Progenitor cell of endocrine pancreas (in vitro differentiated cells): ENCODE measurements at regions not wholly inside any gene's neighbourhood (a gene's known extent, or its start where the extent isn't known, plus 50 kb on each side); places are given as distances from the start of the nearest gene placed in this dataset.
"Not testable (repeated sequence)": the region's sequence is repeated elsewhere in the genome, so short reads cannot be mapped to it uniquely, and the experiment has no call there.

Source experiments
- DNase-seq: peaks from one replicate; pipeline ENCODE4 v3.0.0; 2021; ENCODE audit warnings: low spot score; ENCODE audit not compliant: unreplicated experiment
- H3K27ac Mint-ChIP-seq: 2 replicates; pipeline ENCODE4 v1.8.0; 2021; ENCODE audit warnings: mild to moderate bottlenecking, moderate library complexity, mixed read lengths
- H3K27me3 Mint-ChIP-seq: 2 replicates; pipeline ENCODE4 v1.8.0; 2021; ENCODE audit warnings: mixed read lengths
- H3K36me3 Mint-ChIP-seq: 2 replicates; pipeline ENCODE4 v1.8.0; 2022; ENCODE audit warnings: mixed read lengths; ENCODE audit not compliant: insufficient read depth
- H3K4me1 Mint-ChIP-seq: 2 replicates; pipeline ENCODE4 v1.8.0; 2021; ENCODE audit warnings: low read depth, mixed read lengths
- H3K4me3 Mint-ChIP-seq: 2 replicates; pipeline ENCODE4 v1.8.0; 2021; ENCODE audit warnings: low read depth, mild to moderate bottlenecking, moderate library complexity, mixed read lengths
- H3K9me3 Mint-ChIP-seq: 2 replicates; pipeline ENCODE4 v1.8.0; 2021; ENCODE audit warnings: low read depth, mixed read lengths
- TF ChIP-seq, protein P1 (sequence below): fragments of 200-600 bp; sonication (generic); IDR thresholded peaks from one replicate; pipeline ENCODE4 v1.5.0; 2021; ENCODE audit warnings: antibody characterized with exemption, mild to moderate bottlenecking; ENCODE audit not compliant: unreplicated experiment

DNA sequence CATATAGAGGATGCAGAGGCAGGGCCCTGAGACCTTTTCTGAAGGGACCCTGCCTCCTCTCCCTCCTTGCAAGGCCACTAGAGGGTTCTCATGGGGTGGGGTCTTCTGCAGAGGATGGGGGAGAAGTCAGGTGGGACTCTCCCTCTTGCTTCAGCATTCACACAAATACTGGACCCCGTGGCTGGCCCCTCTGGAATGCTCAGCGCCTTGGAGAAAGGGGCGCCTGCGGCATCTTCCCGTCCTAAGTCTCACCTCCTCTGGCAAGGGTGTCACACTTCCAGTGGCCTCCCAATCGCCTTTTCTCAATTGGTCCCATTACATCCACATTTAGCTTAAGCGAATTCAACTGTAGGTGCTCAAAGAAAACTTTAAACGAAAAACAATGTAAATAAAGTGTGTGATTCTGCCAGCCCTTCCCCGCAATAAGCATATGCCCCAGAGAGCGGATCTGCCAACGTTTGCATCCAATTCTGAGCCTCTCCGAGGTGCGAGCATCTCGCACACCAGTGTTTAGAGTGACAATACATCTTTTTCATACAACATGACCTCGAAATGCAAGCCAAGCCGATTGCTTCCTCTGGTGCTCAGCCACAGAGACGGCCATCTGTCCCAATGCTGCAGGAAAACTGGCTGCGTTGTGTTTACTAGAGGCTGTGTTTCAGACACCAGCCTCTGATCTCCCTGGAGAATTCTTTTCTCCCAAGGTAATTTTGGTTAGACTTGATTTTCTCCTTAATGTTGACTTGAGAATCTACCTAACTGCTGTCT lies 69.1 kb upstream of the WASF3 start:
- Mint-ChIP-seq H3K27me3 (peaks cover 18% of the 10 kb centered on the region), H3K4me1 (no peaks in the 10 kb centered on the region), H3K9me3 (no peaks in the 10 kb centered on the region), H3K36me3 (no peaks in the 10 kb centered on the region), H3K4me3 (no peak overlapping the region), H3K27ac (no peak overlapping the region)
- DNase-seq, result no peak
- TF ChIP-seq, protein P1, sequence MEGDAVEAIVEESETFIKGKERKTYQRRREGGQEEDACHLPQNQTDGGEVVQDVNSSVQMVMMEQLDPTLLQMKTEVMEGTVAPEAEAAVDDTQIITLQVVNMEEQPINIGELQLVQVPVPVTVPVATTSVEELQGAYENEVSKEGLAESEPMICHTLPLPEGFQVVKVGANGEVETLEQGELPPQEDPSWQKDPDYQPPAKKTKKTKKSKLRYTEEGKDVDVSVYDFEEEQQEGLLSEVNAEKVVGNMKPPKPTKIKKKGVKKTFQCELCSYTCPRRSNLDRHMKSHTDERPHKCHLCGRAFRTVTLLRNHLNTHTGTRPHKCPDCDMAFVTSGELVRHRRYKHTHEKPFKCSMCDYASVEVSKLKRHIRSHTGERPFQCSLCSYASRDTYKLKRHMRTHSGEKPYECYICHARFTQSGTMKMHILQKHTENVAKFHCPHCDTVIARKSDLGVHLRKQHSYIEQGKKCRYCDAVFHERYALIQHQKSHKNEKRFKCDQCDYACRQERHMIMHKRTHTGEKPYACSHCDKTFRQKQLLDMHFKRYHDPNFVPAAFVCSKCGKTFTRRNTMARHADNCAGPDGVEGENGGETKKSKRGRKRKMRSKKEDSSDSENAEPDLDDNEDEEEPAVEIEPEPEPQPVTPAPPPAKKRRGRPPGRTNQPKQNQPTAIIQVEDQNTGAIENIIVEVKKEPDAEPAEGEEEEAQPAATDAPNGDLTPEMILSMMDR, result no peak

DNA sequence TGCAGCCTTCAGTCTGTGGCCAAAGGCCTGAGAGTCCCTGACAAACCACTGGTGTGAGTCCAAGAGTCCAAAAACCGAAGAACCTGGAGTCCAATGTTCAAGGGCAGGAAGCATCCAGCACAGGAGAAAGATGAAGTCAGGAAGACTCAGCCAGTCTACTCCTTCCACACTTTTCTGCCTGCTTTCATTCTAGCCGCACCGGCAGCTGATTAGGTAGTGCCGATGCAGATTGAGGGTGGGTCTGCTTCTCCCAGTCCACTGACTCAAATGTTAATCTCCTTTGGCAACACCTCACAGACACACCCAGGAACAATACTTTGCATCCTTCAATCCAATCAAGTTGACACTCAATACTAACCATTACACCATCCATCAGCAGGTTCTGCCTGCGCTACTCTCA lies 65.2 kb upstream of the WASF3 start:
- H3K36me3 Mint-ChIP-seq, DNase-seq, H3K4me3 Mint-ChIP-seq, H3K9me3 Mint-ChIP-seq, H3K27ac Mint-ChIP-seq, H3K4me1 Mint-ChIP-seq: not testable (repeated sequence)
- H3K27me3 Mint-ChIP-seq, result peaks cover 19% of the 10 kb centered on the region

DNA sequence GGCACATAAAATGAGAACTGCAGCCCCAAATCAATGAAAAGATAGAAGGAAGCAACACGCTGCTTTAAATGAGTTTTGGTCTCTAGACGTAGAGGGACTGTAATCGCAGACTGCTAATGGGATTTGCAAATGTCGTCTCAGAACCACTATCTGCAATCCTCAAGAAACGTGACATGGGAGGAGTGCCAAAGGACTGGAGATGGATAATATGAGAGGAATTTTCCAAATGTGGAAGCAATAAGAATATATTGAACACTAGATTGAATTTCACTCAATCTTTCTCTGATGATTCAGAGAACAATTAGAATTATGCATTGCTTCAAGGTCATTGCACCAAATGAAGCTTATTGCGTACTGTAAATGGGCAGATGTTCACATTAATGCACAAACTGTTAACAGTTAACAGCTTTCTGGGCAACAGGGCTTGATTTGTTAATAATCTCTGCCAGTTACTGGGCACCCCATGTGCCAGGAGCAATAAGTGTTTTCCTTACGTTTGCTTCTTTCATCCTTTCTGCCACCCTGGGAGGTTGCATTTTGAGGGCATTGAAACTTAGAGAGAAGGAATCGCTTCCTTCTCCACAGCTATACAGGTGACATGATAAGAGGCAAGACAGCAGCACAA lies 62.8 kb upstream of the WASF3 start:
- H3K4me1 Mint-ChIP-seq, result peaks cover 5% of the 10 kb centered on the region
- no peaks in the 10 kb centered on the region for H3K36me3 Mint-ChIP-seq
- no peak overlapping the region for H3K27ac Mint-ChIP-seq
- TF ChIP-seq, protein P1, result no peak
- DNase-seq, result no peak
- H3K4me3 Mint-ChIP-seq, result no peak overlapping the region
- H3K27me3 Mint-ChIP-seq, result peaks cover 15% of the 10 kb centered on the region
- no peaks in the 10 kb centered on the region for H3K9me3 Mint-ChIP-seq

DNA sequence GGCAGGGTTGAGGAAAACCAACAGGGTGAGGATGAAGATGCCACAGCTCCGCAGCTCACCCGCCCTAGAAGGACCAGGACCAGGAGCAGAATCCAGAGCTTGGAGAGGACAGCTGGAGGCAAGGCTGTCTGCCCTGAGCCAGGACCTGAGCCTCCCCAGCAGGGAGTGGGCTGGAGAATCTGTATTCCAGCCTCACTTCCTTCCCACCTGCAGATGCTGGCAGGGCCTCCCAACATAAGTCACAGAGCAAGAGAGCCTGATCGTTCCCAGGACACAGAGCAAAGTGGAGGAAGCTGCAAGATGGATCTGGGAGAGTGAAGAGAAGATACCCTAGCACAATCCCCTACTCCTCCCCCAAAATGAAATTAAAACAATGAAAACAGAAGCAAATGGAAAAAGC lies 61.7 kb upstream of the WASF3 start:
- H3K27me3 Mint-ChIP-seq, result peaks cover 9% of the 10 kb centered on the region
- TF ChIP-seq, protein P1, result no peak
- H3K9me3 Mint-ChIP-seq, result no peaks in the 10 kb centered on the region
- H3K27ac Mint-ChIP-seq, result no peak overlapping the region
- H3K4me3 Mint-ChIP-seq, result no peak overlapping the region
- H3K4me1 Mint-ChIP-seq, result peaks cover 5% of the 10 kb centered on the region
- no peaks in the 10 kb centered on the region for H3K36me3 Mint-ChIP-seq
- DNase-seq, result no peak

DNA sequence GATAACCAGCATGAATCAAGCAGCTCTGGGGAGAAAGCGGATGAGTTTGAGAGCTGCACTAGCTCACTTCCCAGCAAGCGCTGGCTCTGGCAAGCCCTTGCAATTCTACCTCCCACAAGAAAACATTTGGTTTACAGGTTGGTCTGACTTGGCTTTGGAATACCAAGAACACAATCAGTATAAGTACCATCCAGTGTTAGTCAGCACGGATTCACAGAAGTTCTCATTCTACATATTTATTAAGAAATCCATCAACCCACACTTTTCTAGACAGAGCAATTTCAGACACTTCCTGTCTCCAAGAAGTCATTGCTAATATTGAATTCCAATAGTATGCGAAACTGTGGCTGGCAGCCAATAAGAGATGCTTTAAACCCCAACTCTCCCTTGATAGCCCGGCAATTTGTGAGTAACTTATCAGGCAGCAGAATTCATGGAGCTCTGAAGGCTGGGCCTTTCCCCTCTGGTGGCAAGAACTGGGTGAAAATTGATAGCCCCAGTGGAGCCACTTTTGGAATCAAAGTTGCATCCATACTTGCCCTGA lies 59.4 kb upstream of the WASF3 start:
- no peak for DNase-seq
- Mint-ChIP-seq H3K27me3 (peaks cover 10% of the 10 kb centered on the region), H3K4me3 (no peak overlapping the region), H3K4me1 (peaks cover 7% of the 10 kb centered on the region), H3K27ac (no peak overlapping the region), H3K9me3 (no peaks in the 10 kb centered on the region), H3K36me3 (no peaks in the 10 kb centered on the region)
- TF ChIP-seq, protein P1, result no peak
